HG03432 (cell line): ENCODE measurements at regions not wholly inside any gene's neighbourhood (a gene's known extent, or its start where the extent isn't known, plus 50 kb on each side); places are given as distances from the start of the nearest gene placed in this dataset.

ENCODE experiments used
- ATAC-seq: cut with Tn5 transposase; IDR thresholded peaks from one replicate; pipeline ENCODE4 v1.9.1; 2021; ENCODE audit warnings: mild to moderate bottlenecking, moderate library complexity; ENCODE audit not compliant: unreplicated experiment

GRCh38 chr11:113529606-113530005, 54.4 kb upstream of the DRD2 start:
- ATAC-seq, result no peak

- ATAC-seq, result no peak
Measured at GRCh38 chr11:113528982-113529381, 53.8 kb upstream of the DRD2 start.

- ATAC-seq, result no peak
Measured at GRCh38 chr11:113526521-113526920, 51.3 kb upstream of the DRD2 start.
